Skeletal muscle cell (primary cell): ENCODE measurements at regions not wholly inside any gene's neighbourhood (a gene's known extent, or its start where the extent isn't known, plus 50 kb on each side); places are given as distances from the start of the nearest gene placed in this dataset.
"Not testable (repeated sequence)": the region's sequence is repeated elsewhere in the genome, so short reads cannot be mapped to it uniquely, and the experiment has no call there.

ENCODE experiments used
- DNase-seq: peaks from one replicate; pipeline ENCODE4 v3.0.0-alpha.2; 2010; ENCODE audit warnings: low read depth
- H3K4me3 ChIP-seq: 2 replicates; pipeline ENCODE4 v1.5.1; 2011; ENCODE audit warnings: low read depth, mild to moderate bottlenecking, control low read depth, low read length, moderate library complexity

DNA sequence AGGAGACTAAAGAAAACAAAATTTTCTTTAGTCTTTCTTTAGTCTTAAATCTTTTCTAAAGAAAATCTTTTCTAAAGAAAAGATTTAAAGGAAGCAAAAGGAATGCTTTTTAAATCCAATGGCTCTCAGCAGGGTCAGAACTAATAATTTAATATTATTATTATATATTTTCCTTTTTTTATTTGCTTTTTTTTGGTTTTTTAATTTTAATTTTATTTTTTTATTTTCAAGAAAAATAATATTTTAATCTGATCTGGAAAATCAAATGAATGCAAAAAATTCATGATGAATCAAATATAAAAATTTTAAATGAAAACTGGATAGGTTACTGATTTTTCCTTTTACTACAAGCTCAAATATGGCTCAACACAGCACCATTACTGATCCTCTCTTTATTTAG lies 70.7 kb upstream of the HECW1 start:
- DNase-seq: no peak
- no peak overlapping the region for H3K4me3 ChIP-seq

DNA sequence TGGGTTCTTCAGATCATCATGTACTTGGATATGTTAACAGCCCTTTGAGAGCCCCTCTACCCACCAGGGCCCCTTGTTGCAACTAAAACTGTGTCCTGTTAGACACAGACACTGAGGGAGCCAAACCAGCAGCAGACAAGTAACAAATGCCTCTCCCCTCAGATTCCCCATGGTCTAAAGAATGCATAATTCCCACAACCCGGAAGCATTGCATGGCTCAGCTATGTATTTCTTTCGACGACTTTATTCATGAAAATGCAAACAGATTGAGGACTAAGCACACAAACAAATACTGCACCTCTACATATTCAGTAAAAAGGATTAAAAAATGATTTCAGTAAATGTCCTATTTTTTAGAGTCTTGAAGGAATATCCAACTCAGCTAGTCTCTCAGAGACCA lies 70.1 kb upstream of the HECW1 start:
- no peak for DNase-seq
- no peak overlapping the region for H3K4me3 ChIP-seq

DNA sequence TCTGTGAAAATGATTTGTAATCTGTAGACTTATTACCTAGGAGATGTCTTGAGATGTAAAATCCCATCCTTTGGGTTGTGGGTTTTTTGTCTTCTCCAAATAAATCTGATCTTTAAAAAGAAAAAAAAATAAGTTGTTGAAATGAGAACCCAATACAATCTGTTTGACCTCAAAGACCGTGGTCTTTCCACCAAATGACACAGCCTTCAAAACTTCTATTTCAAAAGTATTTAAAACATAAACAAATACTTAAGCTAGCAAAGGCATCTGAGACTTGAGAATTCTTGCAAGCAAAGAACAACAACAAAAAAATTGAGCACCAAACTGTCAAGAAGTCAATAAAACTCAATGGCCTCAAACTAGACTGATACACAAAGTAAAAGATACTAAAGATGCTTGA lies 67.9 kb upstream of the HECW1 start:
- no peak overlapping the region for H3K4me3 ChIP-seq
- DNase-seq: no peak

DNA sequence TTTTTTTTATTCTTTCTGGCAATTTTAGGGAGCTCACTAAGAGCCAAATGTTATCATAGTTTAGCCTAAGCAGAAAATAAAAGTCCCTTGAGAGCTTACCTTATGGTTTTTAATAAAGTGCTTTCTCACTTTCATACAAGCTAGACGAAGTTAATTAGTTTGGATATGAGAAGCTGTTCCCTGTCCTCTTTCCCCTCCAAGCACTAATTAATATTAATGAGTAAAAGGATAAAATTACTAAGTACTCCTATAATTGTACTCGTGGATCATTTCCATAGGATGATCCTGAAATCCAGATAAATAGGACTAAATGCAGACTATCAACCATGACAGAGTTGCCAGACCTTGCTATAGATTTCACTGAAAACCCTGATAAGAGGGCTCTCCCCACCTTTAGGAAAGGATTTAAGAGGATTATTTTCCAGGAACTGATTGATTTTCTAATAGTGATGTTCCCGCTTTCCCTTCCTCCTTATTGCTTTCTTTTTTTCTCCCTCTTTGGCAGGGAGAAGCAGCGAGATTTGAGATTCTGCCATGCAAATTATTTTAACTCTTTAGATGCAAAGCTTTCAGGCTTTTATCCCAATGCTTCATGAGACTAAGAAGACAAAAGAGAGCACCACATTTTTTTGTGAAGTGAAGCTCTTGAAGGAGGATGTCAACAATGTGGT lies 58.3 kb upstream of the HECW1 start:
- no peak overlapping the region for H3K4me3 ChIP-seq
- DNase-seq: no peak

DNA sequence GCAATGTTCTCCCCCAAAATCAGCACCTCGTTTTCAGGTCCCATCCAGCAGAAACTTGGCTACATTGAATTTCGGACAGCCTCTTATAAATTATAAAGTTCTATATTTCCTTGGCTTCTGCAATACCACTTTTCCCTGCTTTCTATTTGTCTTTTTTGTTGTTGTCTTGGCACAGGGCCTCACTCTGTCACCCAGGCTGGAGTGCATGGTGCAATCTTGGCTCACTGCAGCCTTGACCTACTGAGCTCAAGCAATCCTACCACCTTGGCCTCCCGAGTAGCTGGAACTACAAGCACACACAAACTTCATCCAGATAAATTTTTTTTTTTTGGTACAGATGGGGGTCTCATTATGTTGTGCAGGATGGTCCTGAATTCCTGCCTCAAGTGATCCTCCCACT lies 55.3 kb upstream of the HECW1 start:
- no peak overlapping the region for H3K4me3 ChIP-seq
- no peak for DNase-seq

DNA sequence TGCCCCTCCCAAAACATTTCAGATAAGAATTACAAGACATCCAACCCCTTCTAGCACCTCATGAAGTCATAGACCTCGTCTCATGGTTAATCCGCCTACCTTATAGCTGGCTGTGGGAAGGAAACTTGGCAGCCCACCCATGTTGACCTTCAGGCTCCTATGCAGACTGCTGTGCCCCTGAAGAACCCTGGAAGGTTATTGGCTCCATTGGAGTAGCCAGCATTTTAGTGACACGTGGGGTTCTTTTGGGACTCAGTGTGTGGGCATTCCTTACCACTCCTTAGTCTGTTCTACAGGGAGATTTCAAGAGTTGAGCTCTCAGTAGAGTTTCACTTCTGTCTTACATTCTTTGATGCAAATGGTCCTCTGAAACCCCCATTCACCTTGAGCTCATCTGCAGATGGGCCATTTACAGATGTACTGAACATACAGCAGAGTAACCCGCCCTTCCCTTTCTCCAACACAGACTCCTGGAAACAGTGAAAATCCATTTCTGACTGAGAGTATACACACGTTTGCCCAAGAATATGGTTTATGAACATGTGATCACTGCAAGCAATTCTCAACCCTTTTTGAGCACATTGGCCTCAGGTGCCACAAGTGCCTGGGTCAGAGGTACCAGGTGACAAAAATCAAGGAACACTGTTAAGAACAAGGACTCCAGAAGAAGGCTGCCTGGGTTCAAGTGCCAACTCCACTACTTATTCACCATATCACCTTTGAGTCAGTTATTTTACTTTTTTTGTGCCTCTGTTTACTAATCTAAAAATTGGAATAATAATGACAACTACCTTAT lies 54.0 kb upstream of the HECW1 start:
- no peak for DNase-seq
- no peak overlapping the region for H3K4me3 ChIP-seq

DNA sequence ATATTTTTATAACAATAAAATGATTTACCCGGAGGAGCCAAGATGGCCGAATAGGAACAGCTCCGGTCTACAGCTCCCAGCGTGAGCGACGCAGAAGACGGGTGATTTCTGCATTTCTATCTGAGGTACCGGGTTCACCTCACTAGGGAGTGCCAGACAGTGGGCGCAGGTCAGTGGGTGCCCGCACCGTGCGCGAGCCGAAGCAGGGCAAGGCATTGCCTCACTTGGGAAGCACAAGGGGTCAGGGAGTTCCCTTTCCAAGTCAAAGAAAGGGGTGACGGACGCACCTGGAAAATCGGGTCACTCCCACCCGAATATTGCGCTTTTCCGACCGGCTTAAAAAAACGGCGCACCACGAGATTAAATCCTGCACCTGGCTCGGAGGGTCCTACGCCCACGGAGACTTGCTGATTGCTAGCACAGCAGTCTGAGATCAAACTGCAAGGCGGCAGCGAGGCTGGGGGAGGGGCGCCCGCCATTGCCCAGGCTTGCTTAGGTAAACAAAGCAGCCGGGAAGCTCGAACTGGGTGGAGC lies 53.3 kb upstream of the HECW1 start:
- DNase-seq, H3K4me3 ChIP-seq: not testable (repeated sequence)
